GM18873 (cell line): ENCODE measurements at regions not wholly inside any gene's neighbourhood (a gene's known extent, or its start where the extent isn't known, plus 50 kb on each side); places are given as distances from the start of the nearest gene placed in this dataset.
"Not testable (repeated sequence)": the region's sequence is repeated elsewhere in the genome, so short reads cannot be mapped to it uniquely, and the experiment has no call there.

Source experiments
- ATAC-seq: cut with Tn5 transposase; IDR thresholded peaks from one replicate; pipeline ENCODE4 v1.9.1; 2021; ENCODE audit warnings: mild to moderate bottlenecking, moderate library complexity, moderate number of reproducible peaks; ENCODE audit not compliant: unreplicated experiment, low FRiP score

DNA sequence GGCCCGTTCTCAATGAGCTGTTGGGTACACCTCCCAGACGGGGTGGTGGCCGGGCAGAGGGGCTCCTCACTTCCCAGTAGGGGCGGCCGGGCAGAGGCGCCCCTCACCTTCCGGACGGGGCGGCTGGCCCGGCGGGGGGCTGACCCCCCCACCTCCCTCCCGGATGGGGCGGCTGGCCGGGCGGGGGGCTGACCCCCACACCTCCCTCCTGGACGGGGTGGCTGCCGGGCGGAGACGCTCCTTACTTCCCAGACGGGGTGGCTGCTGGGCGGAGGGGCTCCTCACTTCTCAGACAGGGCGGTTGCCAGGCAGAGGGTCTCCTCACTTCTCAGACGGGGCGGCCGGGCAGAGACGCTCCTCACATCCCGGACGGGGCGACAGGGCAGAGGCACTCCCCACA is 644.7 kb upstream of the KCNMB2 start:
- not testable (repeated sequence) for ATAC-seq

DNA sequence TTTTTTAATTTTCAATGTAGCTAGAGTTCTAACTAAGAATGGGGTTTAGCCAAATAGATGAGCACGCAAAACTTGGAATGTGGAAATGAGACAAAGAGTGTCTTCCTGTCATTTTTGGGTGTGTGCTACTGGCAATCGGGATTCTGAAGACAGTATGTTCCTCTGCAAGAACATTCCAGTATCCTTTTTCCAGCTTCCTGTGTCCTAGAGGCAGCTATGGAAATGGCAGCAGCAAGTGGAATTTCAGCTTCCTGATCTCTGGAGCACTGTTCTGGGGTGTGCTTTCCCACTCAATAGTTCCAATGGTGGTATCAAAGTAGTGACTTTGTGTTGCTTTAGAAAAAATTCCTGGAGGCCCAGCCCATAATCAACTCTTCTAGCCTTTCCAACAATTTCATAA is 642.9 kb upstream of the KCNMB2 start:
- ATAC-seq, result no peak

DNA sequence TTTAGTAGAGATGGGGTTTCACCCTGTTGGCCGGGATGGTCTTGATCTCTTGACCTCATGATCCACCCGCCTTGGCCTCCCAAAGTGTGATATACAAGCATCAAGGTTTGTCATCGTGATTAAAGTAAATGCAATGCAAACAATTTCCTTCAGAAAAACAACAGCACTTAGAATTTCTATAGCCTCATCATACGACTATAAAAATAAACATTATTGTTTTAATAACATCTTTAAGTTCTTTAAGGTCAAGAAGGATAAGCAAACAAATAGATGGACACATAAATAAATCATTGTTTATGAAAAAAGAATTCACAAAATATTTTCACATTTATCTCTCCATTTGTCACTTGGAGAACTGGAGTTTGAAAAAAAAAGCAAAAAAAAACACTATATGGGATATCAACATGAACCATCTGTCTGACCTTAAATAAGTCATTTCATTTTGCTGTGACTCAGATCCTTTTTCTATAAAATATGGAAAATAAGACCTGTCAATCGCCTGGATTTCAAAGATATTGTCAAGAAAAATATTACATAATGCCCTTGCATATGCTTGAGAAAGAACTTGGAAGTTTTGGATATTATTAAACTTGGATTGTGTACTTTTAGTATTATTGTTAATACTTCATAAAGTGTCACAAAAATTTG is 642.0 kb upstream of the KCNMB2 start:
- no peak for ATAC-seq

DNA sequence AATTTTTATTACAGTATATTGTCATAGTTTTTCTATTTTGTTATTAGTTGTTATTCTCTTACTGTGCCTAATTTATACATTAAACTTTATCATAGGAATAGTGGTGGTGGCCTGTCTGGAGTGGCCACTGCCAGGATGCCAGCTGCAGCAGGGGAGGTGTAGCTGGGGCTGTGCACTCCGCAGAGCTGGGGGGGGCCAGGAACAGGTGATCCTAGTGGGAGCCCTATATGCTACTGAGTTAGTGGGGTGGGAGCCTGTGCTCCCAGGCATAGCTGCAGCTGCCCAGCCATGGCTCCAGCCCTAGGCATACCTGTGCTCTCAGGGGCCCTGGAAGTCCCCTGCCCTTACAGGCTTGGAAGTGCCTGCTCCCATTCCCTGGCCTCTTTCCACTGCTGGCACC is 638.1 kb upstream of the KCNMB2 start:
- ATAC-seq, result no peak

DNA sequence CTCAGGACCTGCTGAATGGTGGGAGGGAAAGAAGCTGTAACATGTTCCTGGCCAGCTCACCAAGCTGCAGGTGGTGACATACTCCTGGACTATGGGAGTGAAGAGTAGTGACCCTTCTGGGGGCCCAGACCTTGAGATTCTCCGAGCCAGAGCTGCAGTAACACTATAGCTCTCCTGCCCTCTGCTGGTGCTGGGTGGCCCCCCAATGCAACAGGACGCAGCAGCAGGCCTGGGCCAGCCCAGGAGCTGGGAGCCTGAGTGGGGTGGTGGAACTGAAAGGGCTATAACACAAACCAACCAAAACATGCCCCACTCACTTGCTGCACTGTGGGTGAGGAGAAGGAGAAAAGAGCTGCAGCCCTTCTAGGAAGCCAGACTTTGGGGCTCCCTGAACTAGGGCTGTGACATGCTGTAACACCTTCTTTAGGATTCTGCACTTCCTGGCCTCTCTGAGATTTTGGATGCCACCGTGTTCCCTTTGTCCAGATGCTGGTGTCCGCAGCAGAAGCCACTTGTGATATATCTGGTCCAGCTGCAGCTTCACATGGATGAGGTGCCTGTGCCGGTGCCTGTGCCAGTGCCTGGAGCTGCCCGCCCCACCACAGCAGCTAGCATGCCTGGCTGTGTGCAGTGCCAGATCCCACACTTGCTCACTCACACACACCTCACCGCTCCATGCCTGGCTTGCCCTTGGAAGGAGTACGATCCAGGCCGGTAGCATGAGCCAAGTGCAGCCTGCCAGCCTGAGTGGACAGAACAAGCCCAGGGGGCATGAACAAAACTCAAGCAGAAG is 636.8 kb upstream of the KCNMB2 start:
- ATAC-seq, result no peak

DNA sequence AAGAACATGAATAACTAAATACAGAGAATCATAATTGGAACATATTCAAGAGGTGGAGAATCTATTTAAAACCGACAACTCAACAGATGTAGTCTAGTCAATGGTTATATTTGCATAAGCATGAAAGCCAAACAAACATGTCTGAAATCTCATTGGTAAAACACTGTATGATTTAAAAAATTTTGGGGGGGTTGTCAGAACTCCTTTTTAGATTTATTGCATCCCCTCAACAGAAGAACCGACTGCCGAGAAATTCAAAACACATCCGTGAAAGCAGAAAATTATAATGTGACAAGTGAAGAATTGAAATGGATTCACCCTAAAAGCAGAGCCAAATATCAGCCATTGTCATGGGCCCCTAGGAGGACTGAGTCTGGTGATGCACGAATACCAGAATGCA is 633.4 kb upstream of the KCNMB2 start:
- ATAC-seq, result no peak

DNA sequence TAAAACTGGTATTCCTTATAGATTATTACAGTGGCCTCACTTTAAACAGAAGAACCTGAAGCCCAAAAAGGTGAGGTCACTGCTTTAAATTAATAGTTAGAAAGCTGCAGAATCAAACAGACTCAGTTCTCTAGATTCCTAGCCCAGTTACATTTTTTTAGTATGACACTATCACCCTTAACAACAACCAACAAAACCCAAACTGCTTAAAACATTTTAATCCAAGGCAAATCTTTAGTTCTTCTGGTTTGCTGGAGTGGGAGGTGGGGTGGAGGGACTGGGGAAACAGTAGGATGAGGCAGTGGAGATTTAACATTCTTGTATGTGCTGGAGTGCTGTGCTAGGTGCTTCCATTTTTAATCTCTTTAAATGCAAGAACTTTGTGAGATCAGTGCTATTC is 631.6 kb upstream of the KCNMB2 start:
- ATAC-seq, result no peak

DNA sequence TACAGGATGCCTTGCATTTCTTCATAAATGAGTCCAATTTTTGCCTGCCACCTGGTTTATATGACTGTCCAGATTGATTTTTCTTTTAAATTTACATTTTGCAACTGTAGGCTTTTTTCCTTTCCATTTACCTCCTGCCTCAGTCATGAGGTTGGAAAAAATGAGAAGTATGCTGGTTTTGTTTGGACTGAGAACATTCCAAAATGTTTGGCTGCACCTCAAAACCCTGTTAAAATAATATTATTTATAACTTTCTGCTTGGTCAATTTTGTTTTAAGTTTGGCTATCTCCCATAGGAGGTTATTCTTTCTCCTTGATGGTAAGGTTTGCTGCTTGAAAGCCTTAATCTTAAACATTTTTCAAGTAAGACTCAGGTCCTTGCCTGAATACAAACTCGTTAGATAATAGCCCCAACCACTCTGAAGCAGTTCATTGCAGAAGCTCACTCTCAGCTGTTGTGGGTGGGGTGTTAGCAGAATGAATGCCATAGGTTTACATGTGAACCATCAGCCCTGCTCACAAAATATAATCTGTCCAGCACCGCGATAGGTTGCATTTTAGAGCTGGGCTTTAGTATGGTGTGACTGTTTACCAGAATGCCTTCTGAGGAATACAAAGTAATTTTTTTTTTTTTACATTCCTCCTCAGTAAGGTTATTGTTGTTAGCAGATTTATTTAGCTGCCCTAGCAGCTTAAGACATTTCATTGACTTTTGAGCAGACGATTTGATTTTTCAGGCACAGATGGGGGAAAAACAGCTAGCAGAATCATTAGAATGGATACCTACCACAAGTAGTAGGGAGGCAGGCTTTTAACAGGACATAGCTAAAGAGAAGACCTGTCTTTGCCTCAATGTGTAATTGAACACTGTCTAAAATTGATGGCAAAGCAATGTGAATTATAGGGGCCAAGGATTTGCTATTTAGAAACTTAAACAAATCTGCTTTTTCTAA is 630.8 kb upstream of the KCNMB2 start:
- no peak for ATAC-seq

DNA sequence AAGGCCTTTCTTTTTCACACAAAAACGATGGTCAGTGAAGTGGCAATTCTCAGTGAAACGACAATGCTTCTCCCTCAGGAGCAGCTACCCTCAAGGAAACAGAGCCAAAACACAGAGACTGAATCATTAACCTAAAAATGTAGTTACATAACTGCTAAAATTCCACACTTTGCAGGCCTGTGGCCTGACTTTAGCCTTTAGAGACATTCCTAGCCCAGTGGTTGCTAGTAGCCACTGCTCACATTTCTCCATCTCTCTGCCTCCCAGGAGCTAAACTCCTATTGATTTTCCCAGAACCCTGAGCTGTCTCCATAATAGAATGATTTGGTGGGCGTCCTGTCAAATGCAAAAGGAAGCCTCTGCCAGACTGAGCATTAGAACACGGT is 630.1 kb upstream of the KCNMB2 start:
- ATAC-seq, result no peak

DNA sequence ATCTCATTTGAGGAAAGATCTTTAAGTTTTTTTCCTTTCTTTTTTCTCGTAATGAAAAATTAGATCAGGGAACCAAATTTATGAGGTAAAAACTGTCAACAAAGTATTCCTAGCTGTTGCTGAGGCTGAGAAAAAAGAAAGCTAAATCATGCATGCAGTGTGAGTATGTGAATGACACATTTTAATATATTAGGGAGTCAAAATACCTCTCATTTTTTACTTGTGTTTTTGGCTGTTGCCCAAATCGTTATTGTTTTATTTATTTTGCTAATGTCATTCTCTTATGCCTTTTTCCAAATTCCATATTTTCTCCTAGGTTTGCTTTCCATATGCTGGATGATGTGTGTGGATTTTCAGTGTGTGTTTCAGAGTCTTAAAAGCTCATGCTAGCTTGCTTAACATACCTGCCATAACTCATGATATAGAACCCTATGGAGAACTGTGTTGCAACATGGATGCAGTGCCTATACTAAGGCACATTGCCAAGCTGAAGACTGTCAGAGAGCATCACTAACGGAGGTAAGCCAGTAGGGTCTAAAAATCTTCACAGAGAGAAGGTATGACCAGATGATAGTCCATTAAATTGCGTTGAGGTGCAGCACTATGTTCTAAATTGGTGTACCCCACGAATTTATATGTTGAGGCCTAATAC is 629.5 kb upstream of the KCNMB2 start:
- ATAC-seq, result no peak

DNA sequence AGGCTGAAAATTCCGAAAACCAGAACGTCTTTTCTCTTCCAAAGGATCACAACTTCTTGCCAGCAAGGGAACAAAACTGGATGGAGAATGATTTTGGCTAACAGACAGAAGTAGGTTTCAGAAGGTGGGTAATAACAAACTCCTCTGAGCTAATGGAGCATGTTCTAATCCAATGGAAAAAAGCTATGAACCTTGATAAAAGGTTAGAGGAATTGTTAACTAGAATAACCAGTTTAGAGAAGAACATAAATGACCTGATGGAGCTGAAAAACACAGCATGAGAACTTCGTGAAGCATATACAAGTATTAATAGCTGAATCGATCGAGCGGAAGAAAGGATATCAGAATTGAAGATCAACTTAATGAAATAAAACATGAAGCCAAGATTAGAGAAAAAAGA is 626.7 kb upstream of the KCNMB2 start:
- ATAC-seq, result not testable (repeated sequence)

DNA sequence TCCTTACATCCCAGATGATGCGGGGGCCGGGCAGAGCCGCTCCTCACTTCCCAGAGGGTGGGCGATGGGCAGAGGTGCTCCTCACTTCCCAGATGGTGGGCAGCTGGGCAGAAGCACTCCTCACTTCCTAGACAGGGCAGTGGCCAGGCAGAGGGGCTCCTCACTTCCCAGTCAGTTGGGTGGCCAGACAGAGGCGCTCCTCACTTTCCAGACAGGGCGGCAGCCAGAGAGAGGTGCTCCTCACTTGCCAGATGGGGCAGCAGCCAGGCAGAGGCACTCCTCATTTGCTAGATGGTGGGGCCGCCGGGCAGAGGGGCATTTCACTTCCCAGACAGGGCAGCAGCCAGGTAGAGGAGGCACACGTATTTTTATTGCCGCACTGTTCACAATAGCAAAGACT is 622.0 kb upstream of the KCNMB2 start:
- ATAC-seq, result no peak

DNA sequence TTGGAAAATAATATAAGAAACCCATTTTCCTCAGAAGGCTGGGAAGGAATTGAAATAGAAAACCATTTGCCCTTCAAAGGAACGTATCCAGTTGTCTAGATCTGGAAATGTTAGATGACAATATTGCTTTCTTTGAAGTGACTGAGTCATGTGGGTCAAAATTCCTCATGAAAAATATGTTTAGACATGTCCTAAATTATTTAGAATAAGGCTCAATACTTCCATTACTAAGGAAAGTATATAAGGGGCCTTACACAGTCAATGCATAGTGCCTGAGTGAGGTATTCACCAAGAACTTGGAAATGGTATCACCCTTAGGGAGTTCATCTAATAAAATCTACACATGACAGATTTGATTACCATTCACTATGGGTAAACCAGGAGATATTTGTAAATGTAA is 619.8 kb upstream of the KCNMB2 start:
- ATAC-seq, result no peak

DNA sequence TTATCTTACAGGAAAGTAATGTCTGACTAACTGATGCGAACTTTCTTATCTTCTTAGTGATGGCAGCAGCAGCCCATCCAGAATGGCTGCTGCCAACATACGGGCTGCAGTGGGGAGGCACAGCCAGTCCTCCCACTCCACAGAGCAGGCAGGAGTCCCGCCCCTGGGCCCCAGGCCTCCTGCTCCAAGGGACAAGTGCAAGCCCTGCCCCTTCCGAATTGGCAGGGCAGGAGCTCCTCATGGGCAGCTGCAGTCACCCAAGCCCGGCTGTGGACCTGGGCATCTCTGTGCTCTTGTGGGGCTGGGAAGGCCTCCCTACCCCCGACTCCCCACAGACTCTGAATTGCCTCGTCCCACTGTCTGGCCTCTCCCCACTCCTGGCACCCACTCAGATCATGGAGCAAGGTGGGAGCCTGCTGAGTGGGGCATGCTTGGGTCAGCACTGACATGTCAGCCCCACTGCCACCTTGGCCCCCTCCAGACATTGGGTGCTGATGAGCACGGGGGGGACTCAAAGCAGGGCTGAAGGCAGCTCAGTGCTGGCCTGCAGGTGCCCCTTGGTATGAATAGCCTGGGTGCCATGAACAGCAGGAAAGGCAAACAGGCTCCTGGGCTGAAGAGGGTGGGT is 618.9 kb upstream of the KCNMB2 start:
- ATAC-seq, result no peak

DNA sequence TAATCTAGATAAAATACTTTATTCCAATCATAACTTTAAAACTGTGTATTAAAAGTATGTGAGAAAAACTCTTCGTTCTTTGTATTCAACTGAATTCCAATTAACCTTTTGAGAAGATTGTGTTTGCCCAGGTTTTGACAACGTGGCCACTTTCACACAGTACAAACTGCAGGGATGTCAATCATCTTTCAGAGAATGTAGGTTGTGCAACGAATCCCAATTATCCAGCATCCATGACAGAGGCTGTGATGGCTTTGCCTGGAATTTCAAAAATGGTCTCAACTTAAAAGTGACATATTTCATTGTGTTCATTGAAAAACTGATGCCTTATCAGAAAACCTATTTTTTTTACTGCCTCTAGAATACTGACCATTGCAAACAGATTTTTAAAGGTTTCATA is 615.1 kb upstream of the KCNMB2 start:
- no peak for ATAC-seq

DNA sequence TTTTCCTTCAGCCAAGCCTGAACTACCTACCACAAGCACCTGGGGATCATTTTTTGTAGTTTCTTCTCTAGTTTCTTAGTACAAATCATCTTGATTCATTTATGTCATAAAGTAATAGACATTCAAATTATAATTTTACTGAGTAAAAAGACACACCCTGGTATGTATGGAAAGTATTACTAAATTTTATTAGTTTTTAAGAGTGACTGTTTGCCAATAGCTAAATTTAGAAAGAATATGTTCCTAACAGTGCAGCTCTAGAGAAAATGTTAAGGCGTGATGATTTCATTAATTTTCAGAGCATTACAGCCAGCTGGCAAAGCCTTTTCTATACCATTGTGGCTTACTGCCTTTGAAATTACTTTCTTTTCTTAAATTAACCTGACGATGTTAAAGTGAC is 612.0 kb upstream of the KCNMB2 start:
- ATAC-seq, result no peak

DNA sequence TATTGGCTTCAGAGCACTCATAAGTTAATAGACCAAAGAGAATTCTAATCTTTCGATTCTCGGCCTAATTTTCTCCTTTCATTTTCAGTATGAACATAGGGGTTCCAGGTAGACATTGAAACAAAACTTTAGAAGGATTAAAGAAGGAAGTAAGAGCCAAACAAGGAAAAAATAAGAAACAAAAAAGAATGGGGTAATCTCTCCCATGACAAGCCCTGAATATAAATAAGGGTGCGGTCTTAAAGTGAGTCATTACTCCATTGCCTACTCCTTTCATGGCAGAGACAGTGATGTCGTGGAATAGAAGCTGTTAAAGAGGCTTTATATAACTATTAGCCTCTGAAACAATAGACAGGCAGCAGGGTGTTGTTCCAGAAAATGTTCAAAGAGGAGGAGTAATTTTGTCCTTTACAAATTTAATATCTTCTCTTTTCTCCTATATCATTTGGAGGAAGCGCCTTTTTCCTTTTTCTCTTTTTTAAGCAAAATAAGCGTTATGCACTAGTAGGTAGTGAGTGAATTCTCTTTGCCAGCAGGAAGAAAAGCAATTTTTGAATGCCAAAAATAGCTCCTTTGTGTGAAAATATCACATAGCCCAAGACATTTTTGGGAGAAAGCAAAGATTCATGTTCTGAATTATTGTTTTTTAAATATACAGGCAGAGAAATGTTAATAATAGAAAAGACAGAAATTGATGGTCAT is 607.9 kb upstream of the KCNMB2 start:
- peak; percentile 52 for ATAC-seq

DNA sequence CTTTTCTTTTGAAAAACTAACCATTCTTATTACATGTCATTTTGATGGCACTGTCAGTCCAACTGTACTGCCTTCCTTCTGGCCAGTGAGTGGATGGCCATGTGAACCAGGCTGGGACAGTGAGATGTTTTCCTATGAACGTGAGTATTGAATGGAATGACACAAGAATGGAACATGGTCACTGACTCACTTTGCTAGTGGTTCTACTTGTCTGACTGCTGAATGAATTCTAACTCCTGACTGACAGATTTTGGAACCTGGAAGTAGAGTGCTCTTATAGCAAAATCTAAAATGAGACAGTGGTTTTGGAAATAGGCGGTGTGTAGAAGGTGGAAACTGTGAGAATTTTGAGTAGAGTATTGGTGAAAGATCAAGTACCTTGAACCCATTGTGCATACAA is 606.9 kb upstream of the KCNMB2 start:
- no peak for ATAC-seq

DNA sequence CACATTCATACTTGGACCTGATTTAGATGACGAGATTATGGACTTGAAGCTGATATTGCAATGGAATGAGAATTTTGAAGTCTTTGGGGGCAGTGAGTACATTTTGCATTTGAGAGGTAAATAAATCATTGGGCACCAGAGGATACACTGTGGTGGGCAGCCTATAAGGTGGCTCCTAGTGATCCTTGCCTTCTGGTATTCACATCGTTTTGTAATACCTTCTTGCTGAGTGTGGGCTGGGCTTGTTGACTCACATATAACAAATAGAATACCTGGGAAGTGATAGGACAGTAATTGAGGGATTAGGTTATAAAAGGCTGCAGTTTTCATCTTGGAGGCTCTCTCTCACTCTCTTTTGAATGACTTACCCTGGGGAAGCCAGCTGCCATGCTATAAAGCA is 605.5 kb upstream of the KCNMB2 start:
- ATAC-seq, result no peak

DNA sequence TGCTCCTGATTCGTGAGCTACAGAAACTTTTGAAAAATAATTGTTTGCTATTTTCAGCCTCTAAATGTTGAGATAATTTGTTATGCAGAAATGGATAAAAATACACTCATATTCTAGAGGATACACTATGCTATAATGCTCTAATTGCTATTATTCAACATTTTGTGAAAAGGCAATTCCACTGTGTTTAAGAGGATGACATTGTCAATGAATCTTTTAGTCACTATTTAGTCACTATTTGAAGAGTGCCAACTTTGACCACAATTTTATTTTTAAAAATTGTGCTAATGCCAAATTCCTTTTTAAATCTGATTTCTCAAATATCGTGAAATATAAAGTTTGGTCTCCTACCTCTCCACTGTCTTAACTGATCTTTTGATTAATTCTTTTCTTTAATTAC is 604.9 kb upstream of the KCNMB2 start:
- no peak for ATAC-seq
